ENCODE measurements at regions not wholly inside any gene's neighbourhood (a gene's known extent, or its start where the extent isn't known, plus 50 kb on each side); places are given as distances from the start of the nearest gene placed in this dataset.
"Not testable (repeated sequence)": the region's sequence is repeated elsewhere in the genome, so short reads cannot be mapped to it uniquely, and the experiment has no call there.

GRCh38 chr1:109857702-109858101, 52.9 kb upstream of the CSF1 start:
- DNase-seq, result not testable (repeated sequence)

GRCh38 chr1:109855986-109856385, 54.7 kb upstream of the CSF1 start:
- DNase-seq, result not testable (repeated sequence)

DNA sequence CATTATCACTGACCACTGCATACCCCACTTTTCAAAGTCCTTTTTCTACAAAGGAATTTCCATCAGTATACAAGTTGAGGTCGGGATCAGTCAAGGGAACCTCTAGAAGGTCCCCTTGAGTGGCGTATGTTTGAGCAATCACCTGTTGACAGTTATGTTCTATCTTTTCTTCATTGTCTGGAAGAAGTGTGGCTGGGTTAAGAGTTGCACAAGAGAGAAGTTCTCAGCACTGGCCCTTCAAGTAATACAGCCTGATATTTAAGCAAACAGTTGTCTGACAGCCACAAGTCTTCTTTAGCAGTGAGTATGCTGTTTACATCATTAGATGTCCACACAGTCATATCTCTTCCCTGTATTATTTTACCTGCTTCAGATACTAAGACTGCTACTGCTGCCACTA, 56.7 kb upstream of the CSF1 start:
- DNase-seq, result not testable (repeated sequence)

- DNase-seq, result not testable (repeated sequence)
Observed at GRCh38 chr1:109852221-109853015, 58.2 kb upstream of the CSF1 start.

DNA sequence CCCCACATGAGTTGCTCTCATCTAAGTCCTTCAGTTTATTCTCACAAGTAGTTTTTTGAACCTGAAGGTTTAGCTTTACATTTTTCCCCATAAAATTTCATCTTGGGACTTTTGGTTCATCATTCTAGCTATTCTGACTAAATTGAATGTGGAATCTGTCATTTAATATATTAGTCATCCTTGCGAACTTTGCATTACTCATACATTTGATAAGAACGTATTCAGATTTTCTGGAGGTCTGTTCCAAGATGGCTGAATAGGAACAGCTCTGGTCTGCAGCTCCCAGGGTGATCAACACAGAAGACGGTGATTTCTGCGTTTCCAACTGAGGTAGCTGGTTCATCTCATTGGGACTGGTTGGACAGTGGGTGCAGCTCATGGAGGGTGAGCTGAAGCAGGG, 59.8 kb upstream of the CSF1 start:
- DNase-seq, result no peak

DNA sequence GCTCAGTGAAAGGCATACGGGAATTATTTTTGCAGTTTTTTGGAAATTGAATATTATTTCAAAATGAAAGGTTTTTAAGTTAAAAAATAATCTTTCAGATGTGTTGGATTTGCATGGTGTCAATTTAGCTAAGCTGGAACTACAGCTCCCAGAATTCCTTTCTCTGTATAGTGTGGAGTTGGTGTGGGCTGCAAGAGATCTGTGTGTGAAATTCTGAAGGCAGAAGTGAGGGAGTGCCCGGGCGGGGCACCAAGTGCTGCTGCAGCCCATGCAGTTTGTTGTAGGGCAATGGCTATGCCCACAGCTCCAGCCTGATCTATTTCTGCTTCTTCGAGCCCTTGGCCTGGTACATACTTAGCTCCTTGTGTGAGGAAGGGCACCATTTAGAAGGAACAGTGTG, 60.5 kb upstream of the CSF1 start:
- no peak for DNase-seq

GRCh38 chr1:109849655-109850054, 61.0 kb upstream of the CSF1 start:
- DNase-seq, result no peak

- no peak for DNase-seq
Observed at GRCh38 chr1:109847251-109847650, 63.4 kb upstream of the CSF1 start.

DNA sequence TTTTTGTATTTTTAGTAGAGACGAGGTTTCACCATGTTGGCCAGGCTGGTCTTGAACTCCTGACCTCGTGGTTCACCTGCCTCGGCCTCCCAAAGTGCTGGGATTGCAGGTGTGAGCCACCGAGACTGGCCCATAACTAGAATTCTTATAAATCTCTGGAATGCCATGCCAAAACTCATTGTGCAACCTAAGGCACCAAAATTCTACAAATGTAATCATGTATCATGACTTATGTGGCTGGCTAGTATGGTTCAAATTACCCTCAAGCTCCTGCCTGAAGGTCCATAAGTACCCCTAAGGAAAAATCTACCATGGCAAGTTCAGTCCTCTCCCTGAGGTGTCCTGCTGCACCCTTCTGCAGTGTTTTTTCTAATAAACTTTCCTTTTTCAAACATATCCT, 63.8 kb upstream of the CSF1 start:
- no peak for DNase-seq

- DNase-seq, result no peak
Observed at GRCh38 chr1:109846162-109846561, 64.5 kb upstream of the CSF1 start.

GRCh38 chr1:109845658-109846057, 65.0 kb upstream of the CSF1 start:
- DNase-seq, result no peak

- no peak for DNase-seq
Observed at GRCh38 chr1:109844609-109845008, 66.0 kb upstream of the CSF1 start.

DNA sequence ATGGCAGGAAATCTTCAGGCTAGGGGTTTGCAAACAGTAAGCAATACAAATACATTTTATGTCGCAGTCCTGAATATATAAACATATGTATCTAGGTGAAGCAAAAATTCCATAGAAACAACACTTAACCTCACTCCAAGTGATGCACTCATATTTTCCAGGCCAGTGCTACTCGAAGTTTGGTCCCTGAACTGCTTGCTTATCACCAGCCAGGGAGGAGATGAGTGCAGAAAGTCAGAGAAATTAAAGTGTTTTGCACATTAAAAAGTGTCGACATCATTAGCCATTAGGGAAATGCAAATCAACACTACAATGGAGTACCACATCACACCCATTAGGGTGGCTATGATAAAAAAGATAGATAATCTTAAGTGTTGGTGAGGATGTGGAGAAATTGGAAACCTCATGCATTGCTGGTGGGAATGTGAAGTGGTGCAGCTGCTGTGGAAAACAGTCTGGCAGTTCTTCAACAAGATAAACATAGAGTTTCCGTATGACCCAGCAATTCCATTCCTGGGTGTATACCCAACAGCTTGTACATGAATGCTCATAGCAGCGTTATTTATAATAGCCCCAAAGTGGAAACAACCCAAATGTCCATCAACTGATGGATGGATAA, 70.5 kb upstream of the CSF1 start:
- DNase-seq, result no peak

DNA sequence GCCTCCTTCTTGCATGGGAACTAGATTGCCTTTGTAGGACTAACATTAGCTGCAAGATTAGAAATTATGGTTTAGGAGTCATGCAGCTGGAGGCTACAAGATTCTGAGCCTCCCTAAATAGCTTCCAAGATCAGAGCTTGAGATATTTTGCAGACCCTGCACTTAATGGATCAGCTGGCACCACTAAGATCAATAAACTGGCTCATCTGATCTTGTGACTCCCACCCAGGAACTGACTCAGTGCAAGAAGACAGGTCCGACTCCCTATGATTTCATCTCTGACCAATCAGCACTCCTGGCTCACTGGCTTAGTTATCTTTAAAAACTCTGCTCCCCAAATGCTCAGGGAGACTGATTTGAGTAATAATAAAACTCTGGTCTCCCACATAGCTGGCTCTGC, 71.4 kb upstream of the CSF1 start:
- DNase-seq, result not testable (repeated sequence)

DNA sequence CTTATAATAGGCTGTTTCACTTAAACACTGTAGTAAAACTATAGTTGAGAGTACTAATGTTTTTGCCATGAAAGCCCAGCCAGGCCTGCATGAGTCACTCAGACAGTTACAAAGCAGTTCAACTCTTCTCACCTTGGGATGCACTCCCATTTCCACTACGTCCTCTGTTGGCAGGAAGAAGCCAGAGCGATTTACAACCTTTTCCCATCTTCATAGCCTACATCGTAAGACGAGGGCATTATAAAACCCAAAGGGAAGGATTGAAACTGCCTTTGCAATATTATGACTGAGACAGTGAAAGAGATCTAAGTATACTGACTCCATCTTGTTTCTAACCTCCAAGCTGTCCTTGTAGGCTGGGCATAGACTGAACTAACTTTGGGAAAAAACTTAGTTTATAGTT, 71.8 kb upstream of the CSF1 start:
- no peak for DNase-seq

DNA sequence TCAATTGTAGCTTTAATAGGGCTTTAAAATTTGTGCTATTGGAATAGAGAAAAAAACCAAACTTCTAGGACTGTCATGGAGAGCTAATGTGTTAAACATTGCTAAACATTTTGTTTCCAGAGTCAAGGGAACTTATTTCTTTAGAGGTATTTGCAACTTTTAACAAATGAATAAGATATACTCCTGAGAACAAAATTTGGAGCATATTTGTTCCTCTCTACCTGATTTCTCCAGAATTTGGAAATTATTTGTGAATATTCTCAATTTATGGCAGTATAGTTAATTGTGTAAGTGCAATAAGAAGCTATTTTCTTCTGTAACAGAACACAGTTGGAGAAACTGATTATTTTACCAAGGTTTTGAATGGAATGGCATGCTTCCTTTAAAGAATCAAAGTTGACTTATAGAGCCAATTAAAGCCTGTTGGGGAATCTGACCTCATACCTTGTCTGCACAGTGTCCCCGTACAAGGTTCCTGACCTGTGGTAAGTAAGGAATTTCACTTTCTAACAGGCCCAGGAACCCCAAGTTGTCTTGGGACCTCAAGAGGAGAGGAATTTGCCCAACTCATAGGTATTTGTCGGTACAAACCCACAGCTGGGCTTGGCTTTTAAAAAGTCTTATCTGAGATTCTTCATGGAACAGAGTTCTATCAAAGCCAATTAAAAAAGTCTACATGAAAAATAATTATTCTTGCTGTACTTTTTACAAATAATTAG, 72.6 kb upstream of the CSF1 start:
- DNase-seq, result no peak

DNA sequence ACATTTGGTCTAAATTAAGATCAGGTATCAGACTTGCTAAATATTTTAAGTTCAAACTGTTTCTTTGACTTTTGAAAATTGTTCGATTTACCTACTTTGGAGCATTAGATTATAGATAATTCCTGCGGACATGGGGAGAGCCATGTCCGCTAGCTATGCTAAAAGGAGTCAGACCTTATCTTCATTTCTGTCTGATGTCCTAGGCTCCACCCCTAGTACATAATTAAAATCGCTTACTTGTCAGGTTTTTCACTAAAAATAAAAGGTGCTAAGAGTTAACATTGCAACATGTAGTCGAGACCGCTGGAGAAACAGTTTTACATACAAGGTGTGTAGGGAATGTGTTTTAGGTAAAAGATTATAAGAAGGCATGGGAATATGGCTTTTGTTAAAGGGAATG, 71.9 kb upstream of the EPS8L3 start:
- DNase-seq, result not testable (repeated sequence)

DNA sequence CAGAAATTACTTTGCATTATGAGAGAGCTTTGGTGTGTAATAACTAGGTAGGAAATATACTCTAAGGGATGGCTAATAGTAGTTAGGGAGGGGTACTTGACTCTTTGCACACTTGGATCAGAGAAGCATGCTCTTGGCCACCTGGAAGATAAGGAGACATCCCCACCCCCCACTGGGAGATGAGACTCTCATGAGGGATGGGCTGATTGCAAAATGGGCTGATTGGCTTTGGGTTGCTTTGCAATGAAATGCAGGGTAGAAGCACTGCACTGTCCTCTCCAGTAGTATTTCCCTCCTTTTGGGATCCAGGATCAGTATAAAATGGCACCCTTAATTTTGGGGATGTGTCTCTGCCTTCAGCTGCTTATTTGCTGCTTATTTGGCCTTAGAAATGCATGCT, 71.2 kb upstream of the EPS8L3 start:
- DNase-seq, result no peak

DNA sequence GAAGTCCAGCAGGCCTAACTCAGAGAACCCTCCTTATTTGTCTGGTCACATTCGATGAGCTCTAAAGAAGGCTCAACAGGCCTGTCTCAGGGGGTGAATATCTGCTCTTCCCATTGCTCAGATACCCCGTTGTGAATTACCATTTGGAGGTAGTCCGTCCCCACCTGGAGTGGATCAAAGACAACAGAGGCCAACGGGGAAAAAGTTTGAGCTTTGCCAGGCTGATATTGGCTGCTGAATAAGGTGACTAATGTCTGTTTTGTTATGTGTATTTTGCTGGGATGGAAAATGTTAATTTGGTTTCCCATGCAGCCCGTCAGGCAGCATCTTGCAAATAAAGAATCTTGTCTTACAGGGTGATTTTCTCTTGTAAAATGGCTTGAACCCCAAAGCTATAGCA, 69.2 kb upstream of the EPS8L3 start:
- DNase-seq, result no peak

GRCh38 chr1:109828756-109829505, 65.2 kb upstream of the EPS8L3 start:
- no peak for DNase-seq

GRCh38 chr1:109827986-109828385, 64.3 kb upstream of the EPS8L3 start:
- no peak for DNase-seq

DNA sequence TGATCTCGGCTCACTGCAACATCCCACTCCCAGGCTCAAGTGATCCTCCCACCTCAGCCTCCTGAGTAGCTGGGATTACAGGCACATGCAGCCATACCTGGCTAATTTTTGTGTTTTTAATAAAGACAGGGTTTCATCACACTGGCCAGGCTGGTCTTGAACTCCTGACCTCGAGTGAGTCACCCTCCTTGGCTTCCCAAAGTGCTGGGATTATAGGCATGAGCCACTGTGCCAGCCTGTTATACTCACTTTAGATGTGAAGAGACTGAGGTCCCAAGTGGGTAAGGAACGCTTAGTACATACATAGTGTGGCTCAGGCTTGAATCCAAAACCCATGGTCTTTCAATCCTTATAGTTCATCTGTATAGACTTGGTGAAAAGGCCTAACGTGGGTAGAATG, 63.7 kb upstream of the EPS8L3 start:
- DNase-seq, result no peak

DNA sequence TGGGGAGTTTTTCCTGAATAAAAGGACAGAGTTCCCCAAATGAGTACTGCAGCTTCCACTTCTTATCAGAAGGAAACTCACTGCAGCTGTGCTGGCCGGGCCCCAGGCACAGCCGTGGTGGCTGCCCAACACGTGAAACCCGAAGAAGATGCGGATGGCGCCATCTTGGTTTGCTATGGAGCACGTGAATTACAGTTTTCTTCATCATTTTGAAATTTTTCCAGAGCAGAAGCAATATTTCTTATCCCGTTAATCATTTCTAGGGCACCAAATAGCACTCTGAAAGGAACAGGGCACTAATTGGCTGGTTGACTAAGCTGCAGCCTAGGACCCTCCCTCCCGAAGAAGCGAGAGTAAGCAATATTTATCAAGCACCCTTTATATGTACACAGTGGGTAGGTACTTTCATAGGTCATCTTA, 63.2 kb upstream of the EPS8L3 start:
- no peak for DNase-seq
